GM12891 (cell line): ENCODE measurements at regions not wholly inside any gene's neighbourhood (a gene's known extent, or its start where the extent isn't known, plus 50 kb on each side); places are given as distances from the start of the nearest gene placed in this dataset.
"Not testable (repeated sequence)": the region's sequence is repeated elsewhere in the genome, so short reads cannot be mapped to it uniquely, and the experiment has no call there.

ENCODE experiments used
- DNase-seq: peaks from one replicate; pipeline ENCODE4 v3.0.0; 2011; ENCODE audit warnings: low spot score; ENCODE audit not compliant: insufficient read length
- FAIRE-seq: peaks from 2 replicates; lab custom pipeline; 2011; peaks lifted over from hg19 to GRCh38; lab: Jason Lieb, UNC
- PAX5 ChIP-seq: IDR thresholded peaks from 2 replicates; pipeline ENCODE4 v1.6.1; 2011; ENCODE audit warnings: low read length, moderate library complexity, mild to moderate bottlenecking; ENCODE audit not compliant: insufficient read depth, severe bottlenecking
- POLR2A ChIP-seq: IDR thresholded peaks from 2 replicates; pipeline ENCODE4 v1.6.1; 2011; ENCODE audit warnings: low read depth, low read length, control low read depth
- POLR2AphosphoS5 ChIP-seq: IDR thresholded peaks from 2 replicates; pipeline ENCODE4 v1.6.1; 2011; ENCODE audit warnings: low read depth, low read length, control low read depth
- POU2F2 ChIP-seq: IDR thresholded peaks from 2 replicates; pipeline ENCODE4 v1.6.1; 2011; ENCODE audit warnings: low read depth, mild to moderate bottlenecking, control low read depth, low read length, moderate library complexity
- SPI1 ChIP-seq: IDR thresholded peaks from 2 replicates; pipeline ENCODE4 v1.6.1; 2011; ENCODE audit warnings: low read depth, low read length, control low read depth
- TAF1 ChIP-seq: IDR thresholded peaks from 2 replicates; pipeline ENCODE4 v1.6.1; 2011; ENCODE audit warnings: low read depth, low read length, control low read depth

DNA sequence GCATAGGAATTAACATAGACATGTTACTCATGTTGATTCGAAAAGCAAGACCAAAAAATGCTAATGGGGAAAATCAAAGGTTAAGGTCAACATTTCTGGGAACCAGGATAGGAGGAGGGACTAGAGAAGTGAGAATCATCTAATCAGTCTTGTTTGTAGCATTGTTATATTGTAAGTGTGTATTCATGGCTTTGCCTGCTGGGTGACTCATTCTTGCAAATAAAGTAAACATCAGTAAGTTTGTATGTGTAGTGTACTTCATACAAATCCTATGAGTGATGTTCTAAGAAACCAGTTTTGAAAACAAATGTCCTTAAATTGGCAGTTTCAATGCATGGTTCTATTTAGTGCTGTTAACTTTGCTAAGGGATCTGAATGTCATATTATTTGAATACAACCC lies 79.0 kb upstream of the TMEM252 start:
- DNase-seq (no peak), FAIRE-seq (no peak)
- TF ChIP-seq PAX5, result no peak

DNA sequence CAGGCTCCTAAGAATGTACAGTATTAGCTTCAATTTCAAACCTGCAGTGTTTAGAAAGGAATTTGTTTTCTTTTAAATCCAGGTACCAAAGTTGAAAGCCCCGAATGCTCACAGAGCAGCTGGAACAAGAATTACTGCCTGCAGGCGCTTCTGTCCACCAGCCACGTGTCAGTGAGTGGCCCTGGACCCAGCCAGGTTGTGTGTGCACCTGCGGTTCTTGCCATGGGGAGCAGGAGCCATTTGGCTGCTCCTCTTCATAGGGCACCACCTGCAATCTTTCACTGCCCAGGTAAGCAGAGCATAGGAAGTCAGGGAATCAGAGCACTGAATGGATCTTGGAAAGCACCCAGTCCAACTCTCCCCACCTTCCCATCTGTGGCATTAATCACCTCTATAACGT lies 79.5 kb upstream of the PIP5K1B start:
- DNase-seq (no peak), FAIRE-seq (no peak)
- no peak for TF ChIP-seq POLR2A

DNA sequence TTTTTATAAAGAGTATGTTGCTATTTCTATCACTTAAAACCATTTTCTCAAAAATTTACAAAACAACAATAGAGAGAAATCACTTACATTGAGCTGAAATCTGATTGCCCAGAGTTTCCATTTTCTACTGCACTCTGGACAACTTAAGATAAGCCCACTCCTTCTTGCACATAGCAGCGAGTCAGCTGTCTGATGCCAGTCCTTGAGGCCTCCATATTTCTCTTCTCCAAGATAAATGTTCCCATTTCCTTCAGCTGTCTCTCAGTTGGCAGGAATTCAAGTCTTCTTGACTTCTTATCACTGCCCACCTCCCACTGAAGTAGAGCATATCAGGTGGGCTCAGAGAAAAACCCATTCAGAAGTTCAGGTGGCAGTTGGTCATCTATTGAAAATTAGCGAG lies 78.5 kb upstream of the PIP5K1B start:
- FAIRE-seq (no peak), DNase-seq (no peak)
- no peak for TF ChIP-seq POU2F2
- no peak for TF ChIP-seq POLR2AphosphoS5
- TF ChIP-seq POLR2A, result no peak
- TF ChIP-seq TAF1, result no peak
- TF ChIP-seq PAX5, result no peak
- no peak for TF ChIP-seq SPI1

DNA sequence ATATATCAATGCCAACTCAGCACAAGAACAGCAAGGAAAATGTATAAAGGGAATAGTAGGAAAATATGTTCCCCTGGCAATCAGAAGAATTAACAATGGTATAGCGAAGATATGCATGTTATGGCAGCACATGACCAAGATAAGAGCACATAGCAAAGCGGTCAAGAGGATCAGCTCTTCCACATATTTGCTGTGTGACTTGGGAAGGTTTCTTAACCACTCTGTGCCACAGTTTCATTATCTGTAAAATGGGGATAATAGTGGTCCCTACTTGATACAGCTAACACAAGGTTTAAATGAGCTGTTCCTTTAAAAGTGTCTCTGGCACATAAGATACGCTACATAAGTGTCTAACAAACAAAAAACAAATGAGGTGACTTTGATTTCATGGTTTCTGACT lies 77.9 kb upstream of the PIP5K1B start:
- no peak for TF ChIP-seq POU2F2
- no peak for TF ChIP-seq SPI1
- no peak for TF ChIP-seq POLR2A
- TF ChIP-seq POLR2AphosphoS5, result no peak
- no peak for TF ChIP-seq PAX5
- TF ChIP-seq TAF1, result no peak
- no peak for DNase-seq
- FAIRE-seq, result no peak

DNA sequence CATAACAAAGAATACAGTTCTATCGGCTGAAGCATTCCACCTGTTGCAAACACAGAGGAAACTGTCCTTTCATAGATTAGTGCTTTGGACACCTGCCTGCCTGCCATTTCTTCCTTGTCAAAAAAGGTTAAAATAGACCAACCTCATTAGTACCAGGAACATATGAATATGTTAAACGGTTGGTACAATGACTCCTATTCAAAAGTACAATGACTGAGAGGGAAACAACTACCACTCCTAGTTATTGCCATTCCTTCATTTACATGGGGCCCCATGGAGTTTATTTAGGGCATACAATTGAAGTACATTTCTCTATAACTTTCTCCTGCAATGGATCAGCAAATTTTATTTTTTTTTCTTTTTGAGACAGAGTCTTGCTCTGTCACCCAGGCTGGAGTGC lies 77.4 kb upstream of the PIP5K1B start:
- FAIRE-seq (no peak), DNase-seq (no peak)
- TF ChIP-seq POLR2AphosphoS5 (no peak), TAF1 (no peak), SPI1 (no peak), PAX5 (no peak), POLR2A (no peak)

DNA sequence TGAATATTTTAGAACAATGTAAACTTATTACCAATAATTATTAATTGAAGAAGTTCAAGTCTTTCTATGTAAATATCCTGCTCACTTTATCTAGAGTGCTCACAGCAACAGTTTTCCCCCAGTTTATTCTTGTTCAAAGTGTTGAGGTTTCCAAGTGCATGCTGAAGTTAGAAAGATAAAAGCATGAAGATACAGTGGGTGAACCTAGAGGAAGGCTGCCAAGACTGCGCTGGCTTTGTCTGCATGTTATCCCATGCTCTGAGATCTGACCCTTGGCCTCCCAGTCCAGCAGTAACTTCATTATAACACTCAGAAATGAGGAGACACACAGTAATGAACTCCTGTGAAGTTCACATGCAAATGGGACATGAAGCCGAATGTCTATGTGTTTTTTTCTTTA lies 76.0 kb upstream of the PIP5K1B start:
- FAIRE-seq (no peak), DNase-seq (no peak)
- TF ChIP-seq SPI1 (no peak), PAX5 (no peak), POLR2A (no peak), TAF1 (no peak), POLR2AphosphoS5 (no peak)

DNA sequence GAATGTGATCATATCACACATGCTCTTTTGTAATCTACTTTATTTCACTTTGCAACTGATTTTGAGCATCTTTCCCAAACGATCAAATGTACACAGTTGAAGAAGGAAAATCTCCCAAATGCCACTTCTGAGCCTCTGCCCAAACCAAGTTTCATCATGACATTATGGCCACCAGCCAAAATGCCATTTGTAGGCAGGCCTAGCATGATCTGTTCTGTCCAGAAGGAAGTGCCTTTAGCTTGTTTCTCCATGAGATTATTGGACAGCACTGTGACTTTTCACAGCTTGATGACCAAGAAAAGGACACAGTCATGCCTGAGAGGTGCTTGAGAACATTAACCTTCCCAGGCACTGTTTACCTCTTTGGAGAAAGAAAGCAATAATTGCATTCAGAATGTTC lies 73.2 kb upstream of the PIP5K1B start:
- DNase-seq, result no peak
- FAIRE-seq, result no peak
- TF ChIP-seq POU2F2, result no peak
- TF ChIP-seq SPI1, result no peak

DNA sequence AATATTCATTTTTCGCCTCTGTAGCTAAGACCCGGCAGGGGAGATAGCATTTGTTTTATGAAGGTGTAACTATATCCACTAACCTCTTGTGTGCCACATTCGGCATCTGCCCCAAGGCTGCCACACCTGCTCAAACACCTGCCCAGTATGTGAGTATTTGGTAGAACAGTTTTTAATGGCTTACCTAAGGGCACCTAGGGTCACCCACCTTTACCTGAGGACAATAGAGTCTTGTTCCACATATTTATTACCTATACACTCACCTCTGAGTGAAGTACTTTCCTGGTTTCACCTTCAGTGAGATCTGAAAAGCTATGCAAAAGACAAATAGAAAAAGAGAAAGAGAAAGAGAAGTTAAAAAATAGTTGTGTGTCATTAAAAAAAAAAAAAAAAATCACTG lies 68.0 kb upstream of the PIP5K1B start:
- TF ChIP-seq POLR2AphosphoS5, result no peak
- no peak for TF ChIP-seq SPI1
- no peak for TF ChIP-seq PAX5
- no peak for TF ChIP-seq TAF1
- TF ChIP-seq POLR2A, result no peak
- no peak for TF ChIP-seq POU2F2
- FAIRE-seq, result no peak
- DNase-seq, result no peak

DNA sequence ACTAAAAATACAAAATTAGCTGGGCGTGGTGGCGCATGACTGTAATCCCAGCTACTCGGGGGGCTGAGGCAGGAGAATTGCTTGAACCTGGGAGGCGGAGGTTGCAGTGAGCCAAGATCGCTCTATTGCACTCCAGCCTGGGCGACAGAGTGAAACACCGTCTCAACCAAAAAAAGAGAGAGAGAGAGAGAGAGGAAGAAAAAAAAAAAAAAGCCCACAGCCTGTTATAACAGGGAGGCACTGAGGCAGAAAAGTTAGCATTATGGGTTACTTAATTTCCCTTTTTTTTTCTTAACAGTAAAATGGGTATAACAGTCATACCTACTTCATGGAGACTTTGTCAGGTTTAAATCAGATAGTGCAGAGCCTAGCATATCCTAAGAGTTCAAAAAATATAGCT lies 65.8 kb upstream of the PIP5K1B start:
- DNase-seq, FAIRE-seq: not testable (repeated sequence)

DNA sequence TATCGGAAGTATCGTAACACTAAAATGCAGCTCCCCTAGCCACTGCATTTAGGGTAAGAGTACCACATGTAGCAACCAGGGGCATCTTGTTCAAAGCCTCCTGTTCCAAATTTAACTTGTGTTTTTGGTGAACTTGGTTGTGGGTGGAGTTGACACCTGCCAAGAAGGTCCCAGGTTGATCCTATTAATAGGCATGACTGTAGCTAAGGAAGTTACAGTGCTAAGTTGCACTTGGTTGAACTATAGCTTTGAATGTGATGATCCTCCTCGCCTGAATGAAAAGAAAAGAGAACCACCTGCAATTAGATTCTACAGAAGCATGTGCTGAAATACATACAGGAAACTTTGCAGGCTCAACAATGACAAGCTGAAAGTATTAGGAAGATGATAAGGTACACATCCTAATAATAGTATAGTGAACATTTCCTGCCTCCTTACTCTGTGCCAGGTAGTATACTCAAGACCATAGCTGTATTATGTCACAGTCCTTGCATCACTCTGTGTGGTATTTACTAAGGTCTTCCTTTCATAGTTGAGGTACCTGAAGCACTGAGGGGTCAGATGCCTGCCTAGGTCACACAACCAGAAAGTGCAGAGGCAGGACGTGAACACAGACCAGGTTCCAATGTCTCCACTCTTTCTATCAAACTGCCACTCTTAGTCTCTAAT lies 64.5 kb upstream of the PIP5K1B start:
- no peak for TF ChIP-seq PAX5
- TF ChIP-seq POLR2AphosphoS5, result no peak
- no peak for TF ChIP-seq TAF1
- no peak for TF ChIP-seq POLR2A
- TF ChIP-seq SPI1, result no peak
- no peak for TF ChIP-seq POU2F2
- DNase-seq (no peak), FAIRE-seq (peak; percentile 94)
